RPMI7951 (cell line): ENCODE measurements at regions not wholly inside any gene's neighbourhood (a gene's known extent, or its start where the extent isn't known, plus 50 kb on each side); places are given as distances from the start of the nearest gene placed in this dataset.

Source experiments
- DNase-seq: peaks from one replicate; pipeline ENCODE4 v3.0.0-alpha.2; 2012; ENCODE audit warnings: low read depth

DNA sequence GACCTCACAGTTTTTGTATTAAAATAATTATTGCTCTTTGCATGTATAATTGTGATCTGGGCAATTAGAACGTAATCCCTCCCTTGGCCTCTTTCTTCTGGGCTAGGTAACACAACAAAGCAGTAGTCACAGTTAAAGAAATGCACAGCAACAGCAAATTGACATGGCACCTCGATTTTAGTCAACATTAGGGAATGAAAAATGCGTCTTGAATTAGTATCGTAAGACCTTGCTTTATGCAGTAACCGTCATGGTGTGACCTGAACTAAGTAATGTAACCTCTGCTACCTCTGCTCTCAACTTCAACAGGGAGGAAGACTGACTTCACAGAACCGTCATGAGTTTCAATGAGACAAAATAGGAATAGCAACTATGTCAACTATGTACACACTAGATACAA is 265.4 kb upstream of the MAF start:
- DNase-seq, result no peak

DNA sequence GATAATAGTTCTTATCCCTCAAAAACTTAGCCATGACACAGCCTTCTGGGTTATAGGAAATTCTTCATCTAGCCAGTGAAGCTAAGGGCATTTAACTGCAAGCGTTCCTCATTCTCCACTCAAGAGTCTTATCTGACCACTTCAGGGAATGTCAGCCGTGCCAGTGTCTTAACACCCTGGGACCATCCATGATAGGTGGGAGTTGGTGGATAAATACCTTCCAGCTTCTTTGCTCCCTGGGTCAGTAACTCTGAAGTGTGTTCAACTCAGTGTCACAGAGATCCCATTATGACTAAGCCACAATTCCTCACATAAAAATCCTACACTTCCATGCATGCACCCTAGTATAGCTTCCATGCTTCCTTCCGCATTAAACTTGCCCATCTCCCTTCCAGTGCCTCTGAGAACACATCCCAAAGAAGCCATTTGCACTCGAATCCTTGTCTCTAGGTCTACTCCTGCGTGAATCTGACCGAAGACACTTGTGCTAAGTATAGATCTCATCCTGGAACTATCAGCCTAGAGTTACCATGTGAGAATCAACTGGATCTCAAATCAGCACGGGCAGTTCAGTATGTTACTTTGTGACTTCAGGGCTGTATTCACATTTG is 264.3 kb upstream of the MAF start:
- DNase-seq, result no peak

DNA sequence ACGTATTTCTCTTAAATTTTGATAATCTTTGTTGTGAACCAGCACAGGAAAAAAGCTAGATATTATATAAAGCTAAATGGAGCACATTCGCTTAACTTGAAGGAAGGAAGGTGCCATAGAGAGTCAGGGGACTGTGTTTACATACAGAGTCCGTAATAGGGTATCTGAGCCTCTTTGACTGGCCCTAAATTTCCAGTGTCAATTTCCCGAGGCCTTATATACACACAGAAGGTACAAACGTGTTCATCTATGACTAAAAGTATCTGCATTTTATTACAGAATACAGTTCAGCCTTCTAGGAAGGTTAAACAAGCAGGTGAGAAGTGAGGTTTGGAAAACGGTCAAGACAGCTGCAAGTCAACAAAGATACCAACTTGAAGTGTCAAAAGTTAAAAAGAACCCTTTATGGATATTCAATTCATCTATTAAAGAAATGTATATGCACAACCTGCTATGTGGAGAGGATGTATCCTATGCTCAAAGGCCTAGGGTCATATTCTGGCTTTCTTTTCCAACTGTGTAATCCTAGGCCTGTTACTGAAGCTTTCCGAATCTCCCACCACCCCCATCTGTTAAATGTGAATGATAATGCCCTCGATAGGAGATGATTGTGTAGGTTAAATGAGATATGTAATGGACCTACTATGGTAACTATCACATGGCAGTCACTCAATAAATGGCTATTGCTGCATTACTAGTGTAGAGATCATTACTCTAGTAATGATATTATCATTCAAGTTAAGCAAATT is 263.7 kb upstream of the MAF start:
- no peak for DNase-seq

DNA sequence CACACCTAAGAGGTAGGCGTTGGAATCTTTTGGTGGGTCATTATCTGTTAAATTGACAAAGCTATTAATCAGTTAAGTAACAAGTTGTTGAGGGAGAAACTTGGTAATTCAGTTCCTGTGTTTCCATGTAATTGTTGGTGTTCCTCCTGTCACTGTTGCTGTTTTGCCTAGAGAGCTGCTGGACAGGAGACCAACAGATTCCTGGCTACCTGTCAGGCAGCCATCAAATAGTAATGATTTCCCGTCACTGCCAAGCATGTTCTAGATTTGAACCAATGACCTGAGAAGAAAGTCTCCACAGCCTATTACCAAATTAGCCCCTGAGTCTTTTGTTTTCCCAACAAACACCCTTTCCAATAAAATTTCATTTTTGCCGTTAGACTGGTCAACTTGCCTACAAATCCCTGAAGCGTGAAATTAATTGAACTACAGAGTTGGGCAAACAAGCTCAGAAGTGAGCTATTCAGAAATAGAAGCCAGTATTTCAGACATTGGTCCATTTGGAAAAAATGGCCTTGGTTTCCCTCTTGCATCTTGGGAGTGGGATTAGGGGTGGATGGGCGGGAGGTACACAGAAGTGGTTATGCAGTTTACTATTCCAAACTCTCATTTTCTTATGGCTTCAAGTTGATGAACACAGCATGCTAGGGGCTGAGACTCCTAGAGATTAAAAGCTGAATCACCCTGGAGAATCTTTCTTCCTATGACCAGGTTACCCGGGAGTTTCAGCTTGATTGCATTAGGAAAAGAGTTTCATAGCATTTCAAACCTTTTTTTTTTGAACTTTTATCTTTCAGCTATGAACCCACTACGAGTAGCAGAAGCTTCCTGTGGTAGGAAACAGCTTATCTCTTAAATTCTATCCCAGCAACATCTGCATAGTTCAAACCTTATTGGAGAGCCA is 262.8 kb upstream of the MAF start:
- DNase-seq, result no peak

DNA sequence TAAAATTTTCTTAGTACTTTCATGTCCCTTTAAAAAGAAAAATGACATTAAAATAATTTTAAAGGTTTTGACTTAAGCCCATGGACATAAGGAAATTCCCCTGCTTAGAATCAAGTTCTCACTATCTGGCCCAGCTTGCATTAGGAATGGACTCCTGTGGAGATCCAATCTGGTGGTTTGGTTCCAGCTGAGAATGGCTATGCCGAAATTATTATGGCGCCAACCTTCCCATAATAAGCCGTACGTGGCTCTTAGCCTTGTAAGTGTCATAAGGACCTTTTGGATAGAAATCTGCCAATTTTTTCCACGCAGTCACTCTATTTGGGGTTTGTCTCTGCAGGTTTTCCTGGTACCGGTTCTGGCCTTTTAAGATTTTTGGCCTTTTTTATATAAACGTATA is 262.1 kb upstream of the MAF start:
- DNase-seq, result no peak

DNA sequence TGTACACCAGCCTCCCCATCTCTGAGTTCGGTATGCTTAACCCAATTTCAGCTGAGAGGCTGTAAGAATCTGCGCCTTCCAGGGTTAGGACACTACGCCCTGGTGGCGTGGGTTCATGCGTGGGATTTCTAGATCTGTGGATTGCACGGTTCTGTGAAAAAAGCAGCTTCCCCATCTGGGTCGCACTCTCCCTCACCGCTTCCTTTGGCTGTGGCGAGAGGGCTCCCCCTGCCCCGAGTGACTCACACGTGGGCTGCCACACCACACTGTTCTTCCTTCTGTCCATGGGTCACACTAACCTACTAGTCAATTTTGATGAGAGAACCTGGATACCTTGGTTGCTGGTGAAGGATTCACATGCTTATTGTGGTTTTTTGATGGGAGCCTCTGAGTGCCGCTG is 256.0 kb upstream of the MAF start:
- no peak for DNase-seq

DNA sequence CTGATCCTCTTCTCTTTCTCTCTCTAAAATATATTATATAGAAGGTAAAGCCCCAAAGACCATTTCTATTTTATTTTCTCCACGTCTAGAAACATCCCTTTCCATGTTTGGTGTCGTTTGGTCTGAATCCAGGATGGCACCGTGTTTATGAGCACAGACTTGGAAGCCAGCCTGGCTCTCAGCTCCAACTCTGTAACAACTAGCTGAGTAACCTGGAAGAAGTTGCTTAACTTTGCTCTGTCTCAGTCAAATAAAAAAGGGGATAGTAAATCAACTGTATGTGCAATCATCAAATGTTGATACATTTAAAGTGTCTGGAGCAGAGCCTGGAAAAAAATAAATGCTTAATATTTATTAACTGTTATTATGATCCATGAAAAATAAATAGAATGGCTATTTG is 249.8 kb upstream of the MAF start:
- no peak for DNase-seq

DNA sequence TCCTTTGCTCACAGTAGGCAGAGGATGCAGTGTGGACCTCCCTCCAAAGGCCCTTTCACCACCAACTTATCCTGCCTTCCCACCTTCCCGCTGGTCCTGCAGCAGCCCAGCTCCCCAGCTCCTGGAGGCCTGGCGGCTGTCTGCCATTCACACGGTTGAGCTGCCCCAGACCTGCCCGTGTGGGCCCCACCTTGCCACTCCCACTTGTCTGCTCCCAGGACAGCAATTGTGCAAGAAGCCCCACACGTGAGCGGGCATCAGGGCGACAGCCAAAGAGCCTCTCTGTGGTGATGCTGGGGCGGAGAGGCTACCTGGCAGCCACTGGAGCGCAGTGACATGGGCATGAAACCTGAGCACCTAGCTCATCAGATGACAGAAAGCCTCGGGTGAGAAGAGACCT is 248.6 kb upstream of the MAF start:
- no peak for DNase-seq

DNA sequence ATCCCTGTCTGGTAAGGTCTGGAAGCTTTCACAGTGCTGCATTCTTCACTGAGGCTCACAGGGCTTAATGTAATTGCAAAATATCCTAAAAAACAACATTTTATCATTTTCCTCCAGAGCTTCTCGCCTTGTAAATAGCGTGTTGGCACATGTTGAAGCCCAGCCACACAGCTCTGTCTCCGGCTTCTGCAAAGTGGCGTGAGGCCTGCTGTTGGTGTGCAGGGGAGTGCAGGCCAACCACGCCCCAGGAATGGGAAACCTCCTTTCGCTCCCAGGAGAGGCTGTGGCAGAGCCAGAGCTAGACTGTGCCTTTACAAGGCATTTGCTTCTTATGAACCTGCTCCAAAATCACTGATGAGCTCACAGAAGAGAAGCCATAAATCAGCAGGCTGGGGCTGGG is 248.2 kb upstream of the MAF start:
- DNase-seq, result no peak

DNA sequence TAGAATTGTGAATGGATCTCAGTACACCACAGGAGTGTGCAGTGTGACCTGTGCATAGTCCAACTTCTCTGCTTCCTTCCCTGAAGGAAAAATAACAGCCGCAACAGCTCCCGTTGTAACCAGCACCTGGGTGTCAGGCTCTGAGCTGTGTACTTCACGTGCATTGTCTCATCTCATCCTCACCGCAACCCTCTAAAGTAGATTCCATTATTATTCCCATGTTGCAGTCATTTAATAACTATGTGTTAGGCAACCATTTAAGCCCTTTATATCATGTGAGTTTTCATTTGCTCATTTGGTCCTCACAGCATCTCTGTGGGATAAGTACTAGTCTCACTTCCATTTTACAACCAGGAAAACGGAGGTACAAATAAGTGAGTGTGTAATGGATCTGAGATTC is 247.0 kb upstream of the MAF start:
- DNase-seq, result no peak

DNA sequence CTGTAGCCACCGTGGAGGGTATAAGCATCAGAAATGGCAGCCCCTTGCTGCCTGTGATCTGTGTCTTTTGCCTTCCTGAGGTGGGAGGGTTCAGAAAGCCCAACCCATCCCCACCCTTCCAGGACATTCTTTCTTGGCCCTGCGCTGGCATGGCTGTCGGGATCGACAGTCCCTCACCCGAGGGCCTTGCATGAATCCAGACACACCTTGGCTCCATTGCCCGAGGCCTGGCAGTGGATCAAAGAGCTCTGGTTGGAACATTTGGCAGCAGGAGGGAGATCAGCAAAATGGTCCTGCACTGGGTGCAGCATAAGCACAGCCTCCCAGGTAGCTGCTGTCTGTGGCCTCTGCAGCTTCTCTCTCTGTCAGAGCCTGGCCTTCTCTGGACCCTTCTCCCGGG is 246.6 kb upstream of the MAF start:
- DNase-seq, result no peak

DNA sequence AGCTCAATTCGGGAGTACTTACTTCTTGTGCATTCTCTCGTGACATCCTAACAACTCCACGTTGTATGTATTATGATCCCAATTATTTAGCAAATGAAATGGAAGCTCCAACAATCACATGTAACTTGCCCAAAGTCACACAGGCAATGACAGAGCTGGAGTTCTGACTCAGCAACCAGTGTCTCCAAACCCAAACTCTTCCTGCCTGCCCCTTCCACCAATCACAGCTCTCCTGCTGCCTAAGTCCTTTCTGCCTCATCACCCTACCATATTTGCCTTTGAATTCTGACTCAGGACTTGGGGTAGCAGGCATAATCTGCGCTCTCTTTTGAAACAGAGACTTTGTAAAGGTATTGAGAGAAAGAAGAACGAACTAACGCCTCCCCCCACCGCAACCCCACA is 245.2 kb upstream of the MAF start:
- peak; percentile 16 for DNase-seq

DNA sequence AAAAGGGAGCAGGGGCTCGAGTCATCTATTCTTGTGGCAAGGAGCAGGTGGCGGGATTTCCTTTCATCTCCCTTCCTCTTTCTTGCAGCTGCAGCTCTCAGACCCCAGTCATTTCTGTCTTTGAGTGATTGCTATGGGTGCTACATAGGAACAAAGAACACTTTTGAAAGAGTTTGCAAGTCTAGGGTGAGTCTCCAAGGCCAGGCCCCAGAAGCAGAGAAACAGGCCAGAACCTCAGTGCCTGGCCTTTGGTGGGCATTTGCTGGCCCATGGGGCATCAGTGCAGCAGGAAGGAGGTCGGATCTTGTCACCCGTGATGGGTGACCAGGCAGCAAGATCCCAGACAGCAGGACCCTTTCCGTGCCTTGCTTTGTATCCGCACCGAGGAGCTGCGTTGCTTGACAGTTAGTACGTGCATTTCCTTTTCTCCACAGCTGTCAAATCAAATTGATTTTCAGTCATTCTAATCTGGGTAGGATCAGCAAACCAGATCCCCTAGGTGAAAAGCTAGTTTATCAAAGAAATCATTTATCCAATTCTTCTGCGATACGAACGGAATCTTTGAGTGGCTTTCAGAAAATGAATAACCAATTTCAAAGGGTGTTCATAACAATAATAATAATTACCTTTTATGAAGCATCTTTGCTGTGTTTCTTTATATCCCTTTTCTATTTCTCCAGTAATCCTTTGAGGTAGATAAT is 244.6 kb upstream of the MAF start:
- no peak for DNase-seq

DNA sequence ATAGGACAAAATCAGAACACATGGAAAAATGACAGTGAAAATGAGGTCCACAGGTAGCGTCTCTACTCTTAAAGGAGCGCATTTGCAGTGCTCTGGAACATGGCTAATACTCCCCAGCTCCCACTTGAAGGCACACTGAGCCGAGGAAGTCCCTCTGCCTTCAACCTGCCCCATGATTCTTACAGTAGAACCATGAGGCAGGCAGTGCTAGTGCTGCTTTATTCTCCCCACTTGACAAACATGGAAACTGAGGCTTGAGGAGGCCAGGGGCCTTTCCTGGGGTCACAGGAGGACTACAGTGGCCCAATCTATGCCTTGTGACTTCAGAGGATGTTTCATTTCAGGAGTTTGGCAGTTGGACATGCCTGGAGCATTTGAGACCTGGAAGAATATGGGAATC is 244.1 kb upstream of the MAF start:
- DNase-seq, result no peak

DNA sequence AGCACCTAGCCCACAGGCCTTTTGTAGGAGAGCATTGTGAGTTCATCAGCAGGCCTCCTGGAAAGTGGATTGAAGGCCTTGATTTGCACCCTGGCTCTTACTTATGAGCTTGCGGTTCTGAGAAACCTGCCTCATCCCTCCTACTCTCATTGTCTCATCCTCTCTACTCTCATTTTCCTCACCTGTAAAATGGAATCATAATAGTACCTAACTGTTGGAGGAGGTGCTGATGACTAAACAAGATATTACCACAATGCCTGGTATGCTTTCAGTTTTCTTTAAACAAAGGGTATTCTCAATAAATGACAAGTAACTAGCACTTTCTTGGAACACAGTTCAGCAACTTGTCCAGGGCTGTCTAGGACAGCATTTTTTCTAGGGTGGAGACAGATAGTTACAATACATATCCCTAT is 243.1 kb upstream of the MAF start:
- DNase-seq, result no peak

DNA sequence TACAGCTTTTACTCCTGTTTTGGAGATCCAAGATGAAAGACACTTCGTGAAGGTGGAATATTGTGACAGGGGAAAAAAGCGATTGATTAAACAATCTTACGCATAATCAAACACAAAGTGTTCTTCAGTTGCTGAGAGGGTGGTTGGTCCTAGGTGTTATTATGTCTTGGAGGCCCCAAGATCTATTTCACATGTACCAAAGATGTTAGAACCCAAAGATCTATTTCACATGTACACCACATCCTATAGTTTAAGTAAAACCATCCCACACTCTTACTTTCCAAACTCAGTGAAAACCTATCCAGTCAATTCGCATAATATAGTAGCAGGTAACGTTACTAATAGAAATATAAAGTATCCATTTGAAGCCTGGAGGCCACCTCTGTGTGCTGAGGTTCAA is 242.6 kb upstream of the MAF start:
- DNase-seq, result no peak

DNA sequence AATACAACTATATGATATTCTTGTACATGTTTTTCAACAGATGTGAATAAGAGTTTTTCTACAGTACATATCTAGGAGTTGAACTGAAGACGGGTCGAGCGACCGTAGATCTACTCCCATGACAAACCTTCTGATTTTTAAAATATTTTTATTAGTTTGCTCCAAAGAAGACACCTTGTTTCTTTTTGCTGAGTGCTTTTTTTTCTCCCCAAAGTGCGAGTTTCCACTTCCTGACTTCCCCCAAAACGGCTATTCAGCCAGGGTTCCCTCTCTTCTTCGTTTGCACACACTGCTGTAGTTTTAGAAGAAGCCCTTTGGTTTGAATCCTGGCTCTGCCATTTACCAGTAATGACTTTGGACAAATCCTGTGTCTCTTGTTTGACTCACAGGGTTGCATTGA is 241.7 kb upstream of the MAF start:
- no peak for DNase-seq

DNA sequence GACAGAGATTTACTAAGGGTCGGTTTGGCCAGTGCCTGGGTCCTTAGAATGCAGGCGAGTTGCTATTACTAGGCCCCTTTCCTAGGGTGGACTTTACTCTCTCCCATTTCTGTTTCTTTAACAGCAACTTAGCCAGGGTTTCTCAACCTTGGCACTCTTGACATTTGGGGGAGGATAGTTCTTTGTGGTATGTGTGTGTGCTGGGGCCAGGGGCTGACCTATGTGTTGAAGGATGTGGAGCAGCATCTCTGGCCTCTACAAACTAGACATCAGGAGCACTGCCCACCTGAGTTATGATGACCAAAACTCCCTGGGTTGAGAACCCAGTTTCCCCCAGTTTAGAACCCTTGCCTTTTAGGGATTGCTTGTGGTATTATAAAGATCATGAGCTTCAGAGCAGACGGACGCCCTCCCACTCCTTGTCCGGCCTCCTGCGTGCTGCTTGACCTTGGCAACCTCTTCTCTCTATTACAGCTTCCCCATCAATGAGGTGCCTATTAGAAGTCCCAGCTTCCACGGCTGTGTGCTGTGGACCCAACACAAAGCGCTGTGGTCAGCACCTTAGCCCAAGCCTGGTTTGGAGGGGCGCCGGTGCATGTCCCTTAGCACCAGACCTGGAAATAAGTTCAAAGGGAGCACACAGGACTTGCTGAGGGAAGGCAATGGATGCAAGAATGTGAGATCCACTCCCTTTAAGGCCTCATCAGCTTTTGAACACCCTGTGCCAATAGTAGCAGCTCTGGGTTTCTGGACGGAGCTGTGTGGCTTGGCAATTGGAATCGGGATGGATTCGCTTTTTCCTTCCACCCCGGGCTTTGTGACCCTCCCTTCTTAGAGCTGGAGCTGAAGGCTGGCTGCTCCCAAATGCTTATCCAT is 239.2 kb upstream of the MAF start:
- no peak for DNase-seq

DNA sequence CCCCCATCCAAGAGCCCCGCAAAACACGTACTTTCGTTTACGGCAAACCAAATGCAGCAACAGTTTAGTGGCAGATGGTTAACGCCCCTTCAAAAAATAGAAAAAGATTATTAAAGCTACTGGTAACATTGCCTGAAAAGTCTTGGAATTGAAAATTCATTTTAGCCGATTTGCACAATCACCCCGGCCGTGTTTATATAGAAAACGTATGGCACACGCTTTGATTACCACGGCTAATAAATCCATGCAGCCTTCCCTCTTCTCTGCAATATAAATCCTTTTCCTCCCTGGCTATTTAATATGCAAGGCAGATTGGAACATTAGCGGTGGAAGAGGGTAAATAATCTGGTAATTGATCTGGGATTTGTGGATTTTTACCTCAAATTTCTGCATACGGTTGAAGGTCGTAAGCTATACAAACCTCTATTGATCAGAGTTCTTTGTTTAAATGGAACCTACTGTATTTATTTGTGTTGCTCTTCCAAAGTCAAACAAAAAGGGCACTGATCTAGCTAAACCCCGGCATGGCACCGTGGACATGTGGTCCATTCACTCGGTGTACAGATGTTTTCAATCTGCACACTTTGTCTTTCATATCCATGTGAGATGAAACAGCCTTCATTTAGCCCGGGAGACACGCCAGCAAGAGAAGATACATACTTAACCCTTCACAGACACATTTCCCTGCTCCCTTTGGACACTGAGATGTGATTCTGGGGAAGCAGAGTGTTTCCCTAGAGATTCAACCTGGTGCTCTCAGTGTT is 238.1 kb upstream of the MAF start:
- DNase-seq, result peak; percentile 24

DNA sequence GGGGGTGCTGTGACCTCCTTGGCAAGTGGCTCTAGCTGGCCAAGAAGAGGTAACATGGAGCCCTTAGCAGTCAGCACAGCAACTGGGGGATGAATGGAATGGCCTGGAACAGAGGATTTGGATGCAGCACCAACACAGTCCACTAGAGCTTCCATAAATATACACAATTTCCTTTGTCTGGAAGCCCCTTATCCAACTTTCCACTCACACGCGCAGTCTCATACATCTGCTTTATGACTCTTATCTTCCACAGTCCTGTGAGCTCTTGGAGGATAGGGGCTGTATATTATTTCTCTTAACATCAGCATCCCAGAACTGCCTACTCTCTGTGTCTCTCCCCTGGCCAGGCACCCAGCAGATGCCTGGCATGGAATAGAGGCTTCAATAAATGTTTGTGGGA is 235.6 kb upstream of the MAF start:
- DNase-seq, result no peak

DNA sequence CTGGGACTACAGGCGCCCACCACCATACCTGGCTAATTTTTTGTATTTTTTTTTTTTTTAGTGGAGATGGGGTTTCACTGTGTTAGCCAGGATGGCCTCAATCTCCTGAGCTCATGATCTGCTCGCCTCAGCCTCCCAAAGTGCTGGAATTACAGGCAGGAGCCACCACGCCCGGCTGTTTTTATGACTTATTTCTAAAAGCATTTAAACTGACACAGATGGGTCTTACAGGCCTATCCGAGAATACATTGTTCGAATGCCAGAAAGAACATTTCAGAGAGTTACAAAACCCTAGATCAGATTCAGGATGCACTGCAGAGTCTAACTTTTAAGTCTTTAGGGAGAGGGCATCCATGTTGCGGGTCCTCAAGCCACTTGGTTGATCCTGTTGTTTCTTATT is 234.7 kb upstream of the MAF start:
- DNase-seq, result no peak
